ENCODE measurements at regions not wholly inside any gene's neighbourhood (a gene's known extent, or its start where the extent isn't known, plus 50 kb on each side); places are given as distances from the start of the nearest gene placed in this dataset.

DNA sequence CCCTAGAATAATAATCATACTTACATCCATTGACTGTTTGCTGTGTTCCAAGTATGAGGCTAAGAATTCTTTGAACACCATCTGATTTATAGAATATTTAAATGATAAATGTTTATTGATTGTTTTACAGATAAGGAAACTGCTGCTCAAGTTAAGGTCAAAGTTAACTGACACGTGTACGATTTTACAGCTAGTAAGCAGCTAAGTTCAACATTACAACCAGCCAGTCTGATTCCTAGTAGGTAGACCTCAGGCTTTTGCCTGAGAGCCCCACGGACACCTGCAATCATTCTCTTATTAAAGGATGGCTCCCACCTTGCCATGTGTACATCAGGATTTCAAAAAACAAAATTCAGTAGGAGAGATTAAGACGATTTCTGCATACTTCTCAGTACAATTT, 141.9 kb downstream of the SPRY2 start:
- no peak overlapping the region for H3K9ac ChIP-seq (ENCODE audit: low read length)
- H3K4me1 ChIP-seq (ENCODE audit: control insufficient read depth, insufficient read depth, low read length): no peaks in the 10 kb centered on the region
- no peak overlapping the region for H3K4me3 ChIP-seq (ENCODE audit: low read length)
- no peaks in the 10 kb centered on the region for H3K27me3 ChIP-seq (ENCODE audit: control insufficient read depth, insufficient read depth, low read length)
- H3K36me3 ChIP-seq (ENCODE audit: control insufficient read depth, insufficient read depth, low read length): no peaks in the 10 kb centered on the region
- no peak overlapping the region for H3K27ac ChIP-seq (ENCODE audit: low read depth, low read length)

DNA sequence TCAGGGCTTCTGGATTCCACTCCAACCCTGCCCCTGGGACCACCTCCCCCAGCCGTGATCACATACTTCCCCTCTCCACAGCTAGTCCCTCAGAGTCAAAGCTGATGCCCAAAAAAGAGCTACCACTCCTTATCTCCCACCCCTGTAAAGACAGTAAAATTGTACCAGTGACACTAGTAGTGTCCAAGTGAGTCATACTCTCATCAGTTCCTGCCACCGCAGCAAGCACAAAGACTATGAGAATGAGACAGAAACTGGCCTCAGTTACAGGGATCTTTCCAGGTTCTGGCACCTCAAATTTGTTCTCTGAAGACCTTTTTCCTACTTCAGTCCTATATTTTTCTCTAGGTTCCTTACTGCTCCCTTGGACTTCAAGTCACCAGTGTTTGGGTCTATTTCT, 144.2 kb downstream of the SPRY2 start:
- H3K36me3 ChIP-seq (ENCODE audit: control insufficient read depth, insufficient read depth, low read length): no peaks in the 10 kb centered on the region
- no peaks in the 10 kb centered on the region for H3K4me1 ChIP-seq (ENCODE audit: control insufficient read depth, insufficient read depth, low read length)
- H3K4me3 ChIP-seq (ENCODE audit: low read length): no peak overlapping the region

DNA sequence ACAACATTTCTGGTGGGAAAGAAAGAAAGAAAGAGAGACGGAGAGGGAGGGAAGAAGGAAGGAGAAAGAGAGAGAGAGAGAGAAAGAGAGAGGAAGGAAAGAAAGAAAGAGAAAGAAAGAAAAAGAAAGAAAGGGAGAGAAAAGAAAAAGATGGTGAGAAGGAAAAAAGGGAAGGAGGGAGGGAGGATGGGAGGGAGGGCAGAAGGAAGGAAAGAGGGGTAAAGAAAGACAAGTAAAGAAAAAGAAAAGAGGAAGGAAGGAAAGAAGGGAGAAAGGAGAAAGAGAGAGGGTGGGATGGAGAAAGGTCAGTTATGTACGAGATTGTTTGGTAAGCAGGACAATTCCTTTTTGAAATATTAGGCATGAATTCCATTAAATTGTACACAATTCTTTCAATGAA, 145.3 kb downstream of the SPRY2 start:
- no peak overlapping the region for H3K4me3 ChIP-seq (ENCODE audit: low read length)
- H3K27me3 ChIP-seq (ENCODE audit: control insufficient read depth, insufficient read depth, low read length): no peaks in the 10 kb centered on the region
- no peaks in the 10 kb centered on the region for H3K36me3 ChIP-seq (ENCODE audit: control insufficient read depth, insufficient read depth, low read length)

More for the DNA sequence above, 144.2 kb downstream of the SPRY2 start:
- Histone ChIP-seq H3K27me3 (ENCODE audit: control insufficient read depth, insufficient read depth, low read length) (no peaks in the 10 kb centered on the region), H3K27ac (ENCODE audit: low read depth, low read length) (no peak overlapping the region), H3K9ac (ENCODE audit: low read length) (no peak overlapping the region)

DNA sequence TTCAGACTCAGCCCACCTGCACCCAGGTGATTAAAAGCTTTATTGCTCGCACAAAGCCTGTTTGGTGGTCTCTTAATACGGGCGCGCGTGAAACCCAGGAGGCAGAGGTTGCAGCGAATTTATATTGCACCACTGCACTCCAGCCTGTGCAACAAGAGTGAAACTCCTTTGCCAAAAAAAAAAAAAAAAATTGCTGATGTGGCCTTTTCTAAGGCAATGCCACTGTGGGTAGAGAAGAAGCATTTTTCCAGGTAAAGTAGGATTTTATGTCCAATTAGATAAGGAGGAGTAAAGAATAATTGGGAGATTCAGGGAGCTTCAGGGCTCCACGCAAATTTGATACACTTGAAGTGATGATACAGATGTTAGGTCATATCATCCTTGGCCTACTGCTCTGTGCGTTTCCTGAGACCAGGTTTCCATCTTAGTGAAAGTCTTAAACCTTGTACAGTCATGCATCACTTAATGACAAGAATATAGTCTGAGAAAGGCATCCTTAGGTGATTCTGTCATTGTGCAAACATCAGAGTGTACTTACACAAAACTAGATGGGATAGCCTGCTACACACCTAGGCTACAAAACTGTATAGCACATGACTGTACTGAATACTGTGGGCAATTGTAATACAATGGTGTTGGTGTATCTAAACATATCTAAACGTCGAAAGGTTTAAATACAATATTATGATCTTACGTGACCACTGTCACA, 150.9 kb downstream of the SPRY2 start:
- Histone ChIP-seq H3K4me1 (ENCODE audit: control insufficient read depth, insufficient read depth, low read length) (no peaks in the 10 kb centered on the region), H3K27ac (ENCODE audit: low read depth, low read length) (no peak overlapping the region), H3K27me3 (ENCODE audit: control insufficient read depth, insufficient read depth, low read length) (no peaks in the 10 kb centered on the region), H3K9ac (ENCODE audit: low read length) (no peak overlapping the region), H3K36me3 (ENCODE audit: control insufficient read depth, insufficient read depth, low read length) (no peaks in the 10 kb centered on the region), H3K4me3 (ENCODE audit: low read length) (no peak overlapping the region)

More for the DNA sequence above, 145.3 kb downstream of the SPRY2 start:
- H3K27ac ChIP-seq (ENCODE audit: low read depth, low read length): no peak overlapping the region
- H3K9ac ChIP-seq (ENCODE audit: low read length): no peak overlapping the region
- H3K4me1 ChIP-seq (ENCODE audit: control insufficient read depth, insufficient read depth, low read length): no peaks in the 10 kb centered on the region

DNA sequence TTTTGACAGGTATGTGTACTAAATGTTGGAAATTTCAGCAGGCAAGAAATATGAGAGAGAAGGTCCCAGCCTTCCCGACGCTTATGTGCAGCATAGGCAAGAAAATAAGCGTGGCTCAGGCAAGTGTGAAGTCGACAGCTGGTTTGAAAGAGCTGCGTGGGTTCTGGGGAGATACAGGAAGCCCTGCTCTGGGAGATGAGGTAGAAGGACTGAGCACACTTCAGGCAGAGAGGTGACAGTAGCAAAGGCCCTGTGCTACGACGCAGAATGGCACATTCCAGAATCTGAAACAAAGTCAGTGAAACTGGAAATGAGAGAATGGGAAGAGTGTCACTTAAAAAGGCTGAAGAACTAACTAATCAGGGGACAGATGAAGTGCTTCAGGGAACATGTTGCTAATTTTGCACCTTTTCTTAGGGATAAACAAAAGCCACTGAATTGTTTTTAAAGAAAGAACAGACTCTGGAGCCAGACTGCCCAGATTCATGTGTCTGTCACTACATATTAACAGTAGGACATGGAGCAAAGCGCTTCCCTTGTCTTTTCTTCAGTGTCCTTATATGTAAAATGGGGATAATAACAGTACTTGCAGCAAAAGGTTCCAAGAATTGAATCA, 160.1 kb downstream of the SPRY2 start:
- Histone ChIP-seq H3K4me3 (ENCODE audit: low read length) (no peak overlapping the region), H3K27me3 (ENCODE audit: control insufficient read depth, insufficient read depth, low read length) (no peaks in the 10 kb centered on the region), H3K4me1 (ENCODE audit: control insufficient read depth, insufficient read depth, low read length) (no peaks in the 10 kb centered on the region), H3K27ac (ENCODE audit: low read depth, low read length) (no peak overlapping the region), H3K36me3 (ENCODE audit: control insufficient read depth, insufficient read depth, low read length) (no peaks in the 10 kb centered on the region), H3K9ac (ENCODE audit: low read length) (no peak overlapping the region)

DNA sequence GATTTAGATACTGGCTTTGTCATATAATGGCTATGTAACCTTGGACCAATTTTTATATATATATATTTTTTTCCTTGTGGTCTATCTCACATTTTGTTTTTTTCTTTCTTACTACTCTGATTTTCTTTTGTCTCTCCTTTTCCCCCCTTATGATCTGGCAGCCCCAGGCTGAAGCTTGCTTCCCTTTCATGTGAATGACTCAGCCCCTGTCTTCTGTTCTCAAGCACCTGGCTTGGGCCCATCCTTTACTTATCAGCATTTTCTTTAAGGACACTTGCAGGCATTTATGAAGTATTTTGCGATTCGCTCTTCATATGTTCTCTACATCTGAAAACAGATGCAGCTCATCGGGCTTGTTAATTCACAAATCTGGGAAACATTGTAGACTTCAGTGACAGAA, 163.6 kb downstream of the SPRY2 start:
- no peaks in the 10 kb centered on the region for H3K27me3 ChIP-seq (ENCODE audit: control insufficient read depth, insufficient read depth, low read length)
- no peak overlapping the region for H3K4me3 ChIP-seq (ENCODE audit: low read length)
- H3K27ac ChIP-seq (ENCODE audit: low read depth, low read length): no peak overlapping the region
- H3K9ac ChIP-seq (ENCODE audit: low read length): no peak overlapping the region
- H3K4me1 ChIP-seq (ENCODE audit: control insufficient read depth, insufficient read depth, low read length): no peaks in the 10 kb centered on the region
- H3K36me3 ChIP-seq (ENCODE audit: control insufficient read depth, insufficient read depth, low read length): no peaks in the 10 kb centered on the region

DNA sequence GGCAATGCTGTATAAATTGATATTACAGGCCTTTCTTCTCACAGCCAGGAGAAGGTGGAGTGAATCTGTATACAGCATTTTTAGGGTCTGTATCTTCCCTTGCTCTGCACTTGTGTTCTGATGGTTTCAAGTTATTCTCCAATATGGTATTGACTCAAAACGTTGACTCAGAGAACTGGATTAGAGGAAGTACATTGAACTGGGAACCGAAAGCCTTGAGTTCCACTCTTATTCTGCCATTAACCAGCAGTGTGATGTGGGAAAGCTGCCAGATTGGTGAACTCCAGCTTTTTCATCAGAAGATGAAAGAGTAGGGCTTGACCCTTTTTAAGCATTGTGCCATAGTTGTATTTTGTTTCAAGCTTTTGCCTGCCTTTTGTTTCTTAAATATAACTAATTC, 167.7 kb downstream of the SPRY2 start:
- H3K27me3 ChIP-seq (ENCODE audit: control insufficient read depth, insufficient read depth, low read length): no peaks in the 10 kb centered on the region
- no peaks in the 10 kb centered on the region for H3K36me3 ChIP-seq (ENCODE audit: control insufficient read depth, insufficient read depth, low read length)
- H3K9ac ChIP-seq (ENCODE audit: low read length): no peak overlapping the region
- no peak overlapping the region for H3K27ac ChIP-seq (ENCODE audit: low read depth, low read length)
- no peak overlapping the region for H3K4me3 ChIP-seq (ENCODE audit: low read length)
- no peaks in the 10 kb centered on the region for H3K4me1 ChIP-seq (ENCODE audit: control insufficient read depth, insufficient read depth, low read length)

DNA sequence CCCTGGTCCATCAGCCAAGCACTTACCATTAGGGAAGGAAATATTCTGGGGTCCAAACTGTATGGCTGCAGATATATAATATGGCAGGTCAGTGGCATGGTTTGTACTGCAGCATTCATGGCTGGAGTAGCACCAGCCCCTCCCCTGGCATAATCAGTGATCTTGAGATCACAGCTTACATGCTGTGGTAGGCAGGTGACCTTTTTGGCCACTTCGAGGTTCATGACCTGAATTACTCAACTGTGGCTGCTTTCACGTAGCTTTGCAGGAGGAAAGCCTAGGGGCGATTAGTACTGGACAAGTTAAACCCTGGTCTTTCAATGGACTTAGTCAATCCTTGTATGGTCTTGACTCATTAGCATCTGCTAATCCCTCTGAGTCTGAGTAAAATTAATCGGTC, 169.8 kb downstream of the SPRY2 start:
- Histone ChIP-seq H3K9ac (ENCODE audit: low read length) (no peak overlapping the region), H3K36me3 (ENCODE audit: control insufficient read depth, insufficient read depth, low read length) (no peaks in the 10 kb centered on the region), H3K27ac (ENCODE audit: low read depth, low read length) (no peak overlapping the region), H3K4me1 (ENCODE audit: control insufficient read depth, insufficient read depth, low read length) (no peaks in the 10 kb centered on the region), H3K27me3 (ENCODE audit: control insufficient read depth, insufficient read depth, low read length) (no peaks in the 10 kb centered on the region), H3K4me3 (ENCODE audit: low read length) (no peak overlapping the region)

DNA sequence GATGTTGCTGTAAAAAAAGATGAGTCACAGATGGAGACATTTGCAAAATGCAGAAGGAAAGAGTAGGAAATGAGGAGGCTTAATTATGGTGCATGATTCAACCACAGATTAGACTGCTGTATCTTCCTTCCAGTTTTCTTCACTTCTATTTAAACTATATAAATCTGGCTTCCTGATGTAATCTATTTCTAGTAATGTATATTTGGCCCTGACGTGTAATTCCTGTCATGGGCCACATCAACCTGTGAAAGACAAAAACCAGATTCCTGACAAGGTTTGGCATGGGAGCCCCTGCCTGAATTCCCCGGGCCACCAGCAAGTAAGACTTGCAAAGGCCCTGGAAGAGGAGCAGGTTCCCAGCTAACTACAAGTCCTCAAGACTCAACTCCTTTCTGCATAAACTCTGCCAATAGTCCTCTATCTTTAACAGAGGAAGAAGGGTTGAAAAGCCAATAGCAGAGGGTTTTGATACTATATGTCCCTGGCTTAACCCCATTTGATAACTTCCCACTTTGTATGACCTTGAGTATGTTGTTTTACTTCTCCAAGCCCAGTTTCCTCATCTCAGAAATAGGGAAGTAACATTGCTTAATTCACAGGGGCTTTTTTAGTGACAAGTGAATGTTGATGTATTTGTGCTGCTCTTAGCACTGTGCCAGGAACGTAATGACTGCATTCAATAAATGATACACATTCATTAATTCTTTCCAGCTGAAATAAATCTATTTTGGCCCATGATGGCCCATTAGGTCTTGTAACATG, 172.7 kb downstream of the SPRY2 start:
- Histone ChIP-seq H3K9ac (ENCODE audit: low read length) (no peak overlapping the region), H3K4me1 (ENCODE audit: control insufficient read depth, insufficient read depth, low read length) (no peaks in the 10 kb centered on the region), H3K27ac (ENCODE audit: low read depth, low read length) (no peak overlapping the region), H3K27me3 (ENCODE audit: control insufficient read depth, insufficient read depth, low read length) (no peaks in the 10 kb centered on the region), H3K36me3 (ENCODE audit: control insufficient read depth, insufficient read depth, low read length) (no peaks in the 10 kb centered on the region), H3K4me3 (ENCODE audit: low read length) (no peak overlapping the region)

DNA sequence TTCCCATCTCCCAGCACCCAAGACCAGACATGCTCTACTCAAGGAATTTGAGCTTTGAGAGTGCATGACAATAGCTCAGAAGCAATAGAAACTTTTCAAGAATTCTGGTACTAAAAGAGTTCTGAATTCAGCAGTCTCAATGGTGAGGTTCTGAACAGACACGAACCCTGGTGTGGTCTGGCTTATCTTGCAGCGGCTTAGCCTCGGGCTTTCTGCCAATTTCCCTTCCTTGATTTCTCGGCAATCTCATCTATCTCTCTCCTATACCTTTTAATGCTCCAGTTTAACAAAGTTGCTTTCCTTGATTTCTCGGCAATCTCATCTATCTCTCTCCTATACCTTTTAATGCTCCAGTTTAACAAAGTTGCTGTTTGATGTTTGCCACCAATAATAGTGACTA, 174.6 kb downstream of the SPRY2 start:
- no peak overlapping the region for H3K27ac ChIP-seq (ENCODE audit: low read depth, low read length)

DNA sequence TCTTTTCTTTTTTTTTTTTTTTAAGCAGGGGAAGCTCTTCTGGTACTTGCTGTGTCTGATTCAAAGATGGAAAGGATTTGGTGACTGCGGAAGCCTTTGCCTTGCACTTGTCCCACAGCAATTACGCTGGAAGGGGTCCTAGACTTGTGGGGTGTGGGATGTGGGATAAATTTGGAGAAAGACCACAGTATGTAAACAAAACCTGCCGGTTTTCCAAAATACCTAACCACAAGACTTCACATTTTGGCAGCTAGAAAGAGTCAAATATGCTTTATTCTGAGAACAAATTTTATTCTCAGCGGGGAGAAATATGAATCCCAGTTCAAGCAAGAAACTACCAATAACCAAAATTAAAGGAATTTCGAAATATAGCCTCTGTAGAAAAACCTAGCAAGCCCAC, 176.5 kb downstream of the SPRY2 start:
- Histone ChIP-seq H3K4me1 (ENCODE audit: control insufficient read depth, insufficient read depth, low read length) (no peaks in the 10 kb centered on the region), H3K9ac (ENCODE audit: low read length) (no peak overlapping the region), H3K4me3 (ENCODE audit: low read length) (no peak overlapping the region), H3K27me3 (ENCODE audit: control insufficient read depth, insufficient read depth, low read length) (no peaks in the 10 kb centered on the region), H3K36me3 (ENCODE audit: control insufficient read depth, insufficient read depth, low read length) (no peaks in the 10 kb centered on the region), H3K27ac (ENCODE audit: low read depth, low read length) (no peak overlapping the region)

More for the DNA sequence above, 174.6 kb downstream of the SPRY2 start:
- no peak overlapping the region for H3K9ac ChIP-seq (ENCODE audit: low read length)
- H3K4me1 ChIP-seq (ENCODE audit: control insufficient read depth, insufficient read depth, low read length): no peaks in the 10 kb centered on the region
- no peaks in the 10 kb centered on the region for H3K27me3 ChIP-seq (ENCODE audit: control insufficient read depth, insufficient read depth, low read length)
- H3K4me3 ChIP-seq (ENCODE audit: low read length): no peak overlapping the region
- H3K36me3 ChIP-seq (ENCODE audit: control insufficient read depth, insufficient read depth, low read length): no peaks in the 10 kb centered on the region

DNA sequence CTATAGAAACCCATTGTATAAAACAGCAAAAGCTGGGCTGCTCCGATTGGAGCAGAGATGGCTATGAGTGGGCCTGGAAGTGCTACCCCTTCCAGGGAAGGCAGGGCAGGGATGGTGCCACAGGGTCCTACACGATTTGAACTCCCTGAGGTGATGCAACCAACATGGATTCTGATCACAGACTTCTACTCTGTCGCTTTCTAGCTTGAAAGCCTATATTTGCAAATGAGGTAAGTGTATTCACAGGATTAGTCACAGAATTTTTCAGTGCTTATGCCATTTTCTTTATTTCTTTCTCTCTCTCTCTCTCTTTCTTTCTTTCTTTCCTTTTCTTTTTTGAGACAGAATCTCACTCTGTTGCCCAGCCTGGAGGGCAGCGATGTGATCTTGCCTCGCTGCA, 179.0 kb downstream of the SPRY2 start:
- H3K4me3 ChIP-seq (ENCODE audit: low read length): no peak overlapping the region
- no peaks in the 10 kb centered on the region for H3K27me3 ChIP-seq (ENCODE audit: control insufficient read depth, insufficient read depth, low read length)
- H3K36me3 ChIP-seq (ENCODE audit: control insufficient read depth, insufficient read depth, low read length): no peaks in the 10 kb centered on the region
- no peaks in the 10 kb centered on the region for H3K4me1 ChIP-seq (ENCODE audit: control insufficient read depth, insufficient read depth, low read length)
- no peak overlapping the region for H3K9ac ChIP-seq (ENCODE audit: low read length)
- H3K27ac ChIP-seq (ENCODE audit: low read depth, low read length): no peak overlapping the region

Data from rectal smooth muscle tissue (tissue), 1 donor.